GM23338 (cell line): ENCODE measurements at regions not wholly inside any gene's neighbourhood (a gene's known extent, or its start where the extent isn't known, plus 50 kb on each side); places are given as distances from the start of the nearest gene placed in this dataset.

Source experiments
- ATAC-seq: fragments of 200-7000 bp; cut with Tn5 transposase; 3 replicates; pipeline ENCODE4 v1.9.1; 2020
- DNase-seq: peaks from one replicate; pipeline ENCODE4 v3.0.0-alpha.2; 2015; ENCODE audit warnings: low spot score
- H2AFZ ChIP-seq: fragments of 200-600 bp; sonication (generic); 2 replicates; pipeline ENCODE4 v1.8.0; 2016; ENCODE audit warnings: antibody characterized with exemption, mild to moderate bottlenecking, moderate library complexity
- H3F3A ChIP-seq: fragments of 200-600 bp; sonication (generic); replicated peaks from 2 replicates; pipeline ENCODE4 v1.8.0; 2017; ENCODE audit warnings: antibody characterized with exemption, mixed run types, low read depth
- H3K27ac ChIP-seq: fragments of 200-600 bp; sonication (generic); 2 replicates; pipeline ENCODE4 v1.6.1; 2016; ENCODE audit warnings: low read depth
- H3K27me3 ChIP-seq: fragments of 200-600 bp; sonication (generic); 2 replicates; pipeline ENCODE4 v1.8.0; 2016; ENCODE audit warnings: mild to moderate bottlenecking, mixed run types, moderate library complexity; ENCODE audit not compliant: insufficient read depth
- H3K36me3 ChIP-seq: fragments of 200-600 bp; sonication (generic); 2 replicates; pipeline ENCODE4 v1.8.0; 2016; ENCODE audit warnings: mild to moderate bottlenecking; ENCODE audit not compliant: insufficient read depth
- H3K4me1 ChIP-seq: fragments of 200-600 bp; sonication (generic); 2 replicates; pipeline ENCODE4 v1.8.0; 2016; ENCODE audit warnings: mild to moderate bottlenecking, moderate library complexity; ENCODE audit not compliant: insufficient read depth
- H3K4me2 ChIP-seq: fragments of 200-600 bp; sonication (generic); 2 replicates; pipeline ENCODE4 v1.7.1; 2017; ENCODE audit warnings: mixed run types
- H3K4me3 ChIP-seq: fragments of 200-600 bp; sonication (generic); 2 replicates; pipeline ENCODE4 v1.6.1; 2016; ENCODE audit warnings: mixed run types
- H3K79me2 ChIP-seq: fragments of 200-600 bp; sonication (generic); replicated peaks from 2 replicates; pipeline ENCODE4 v1.8.0; 2017; ENCODE audit warnings: mild to moderate bottlenecking; ENCODE audit not compliant: insufficient read depth
- H3K9me2 ChIP-seq: fragments of 200-600 bp; sonication (generic); 2 replicates; pipeline ENCODE4 v1.8.0; 2017; ENCODE audit not compliant: insufficient read depth
- H4K20me1 ChIP-seq: fragments of 200-600 bp; sonication (generic); replicated peaks from 2 replicates; pipeline ENCODE4 v1.8.0; 2017; ENCODE audit warnings: mild to moderate bottlenecking; ENCODE audit not compliant: insufficient read depth
- H3K27ac Mint-ChIP-seq: 2 replicates; pipeline ENCODE4 v1.8.0; 2020; ENCODE audit warnings: inconsistent platforms, mild to moderate bottlenecking, moderate library complexity, mixed read lengths
- H3K27me3 Mint-ChIP-seq: 3 replicates; pipeline ENCODE4 v1.8.0; 2022; ENCODE audit warnings: low read depth, mild to moderate bottlenecking, moderate library complexity, mixed read lengths, inconsistent platforms; ENCODE audit not compliant: insufficient read depth, poor library complexity
- H3K36me3 Mint-ChIP-seq: 3 replicates; pipeline ENCODE4 v1.8.0; 2021; ENCODE audit warnings: low read depth, mild to moderate bottlenecking, inconsistent platforms, moderate library complexity, mixed read lengths
- H3K4me1 Mint-ChIP-seq: 3 replicates; pipeline ENCODE4 v1.8.0; 2020; ENCODE audit warnings: mild to moderate bottlenecking, inconsistent platforms, mixed read lengths
- H3K4me3 Mint-ChIP-seq: 3 replicates; pipeline ENCODE4 v1.8.0; 2021; ENCODE audit warnings: moderate library complexity, mild to moderate bottlenecking, inconsistent platforms, mixed read lengths
- H3K9me3 Mint-ChIP-seq: 3 replicates; pipeline ENCODE4 v1.8.0; 2020; ENCODE audit warnings: moderate library complexity, mild to moderate bottlenecking, inconsistent platforms, mixed read lengths
- CREB1 ChIP-seq: fragments of 250-450 bp; sonication (Bioruptor Pico); IDR thresholded peaks from 2 replicates; pipeline ENCODE4 v1.5.0; 2020; ENCODE audit warnings: low read depth, mild to moderate bottlenecking, moderate library complexity
- ETS1 ChIP-seq: IDR thresholded peaks from 2 replicates; pipeline ENCODE4 v1.6.1; 2016; ENCODE audit warnings: antibody characterized with exemption
- JUNB ChIP-seq: IDR thresholded peaks from one replicate; pipeline ENCODE4 v1.6.1; 2016; ENCODE audit warnings: antibody characterized with exemption; ENCODE audit not compliant: unreplicated experiment
- NANOG ChIP-seq: IDR thresholded peaks from 2 replicates; pipeline ENCODE4 v1.6.1; 2016; ENCODE audit warnings: antibody characterized with exemption, borderline replicate concordance
- POLR2AphosphoS5 ChIP-seq: IDR thresholded peaks from 2 replicates; pipeline ENCODE4 v1.6.1; 2016; ENCODE audit warnings: antibody characterized with exemption, low read depth
- ZNF331 ChIP-seq: fragments of 250-450 bp; sonication (Bioruptor Pico); IDR thresholded peaks from 2 replicates; pipeline ENCODE4 v1.5.0; 2020; ENCODE audit warnings: low read depth, mild to moderate bottlenecking, moderate library complexity
- TF ChIP-seq, protein P1 (sequence below): fragments of 250-450 bp; sonication (Bioruptor Pico); IDR thresholded peaks from 2 replicates; pipeline ENCODE4 v1.5.0; 2020; ENCODE audit warnings: mild to moderate bottlenecking, moderate library complexity

GRCh38 chr4:3713817-3714641, 52.2 kb upstream of the ADRA2C start:
- TF ChIP-seq ETS1, result no peak
- TF ChIP-seq, protein P1, sequence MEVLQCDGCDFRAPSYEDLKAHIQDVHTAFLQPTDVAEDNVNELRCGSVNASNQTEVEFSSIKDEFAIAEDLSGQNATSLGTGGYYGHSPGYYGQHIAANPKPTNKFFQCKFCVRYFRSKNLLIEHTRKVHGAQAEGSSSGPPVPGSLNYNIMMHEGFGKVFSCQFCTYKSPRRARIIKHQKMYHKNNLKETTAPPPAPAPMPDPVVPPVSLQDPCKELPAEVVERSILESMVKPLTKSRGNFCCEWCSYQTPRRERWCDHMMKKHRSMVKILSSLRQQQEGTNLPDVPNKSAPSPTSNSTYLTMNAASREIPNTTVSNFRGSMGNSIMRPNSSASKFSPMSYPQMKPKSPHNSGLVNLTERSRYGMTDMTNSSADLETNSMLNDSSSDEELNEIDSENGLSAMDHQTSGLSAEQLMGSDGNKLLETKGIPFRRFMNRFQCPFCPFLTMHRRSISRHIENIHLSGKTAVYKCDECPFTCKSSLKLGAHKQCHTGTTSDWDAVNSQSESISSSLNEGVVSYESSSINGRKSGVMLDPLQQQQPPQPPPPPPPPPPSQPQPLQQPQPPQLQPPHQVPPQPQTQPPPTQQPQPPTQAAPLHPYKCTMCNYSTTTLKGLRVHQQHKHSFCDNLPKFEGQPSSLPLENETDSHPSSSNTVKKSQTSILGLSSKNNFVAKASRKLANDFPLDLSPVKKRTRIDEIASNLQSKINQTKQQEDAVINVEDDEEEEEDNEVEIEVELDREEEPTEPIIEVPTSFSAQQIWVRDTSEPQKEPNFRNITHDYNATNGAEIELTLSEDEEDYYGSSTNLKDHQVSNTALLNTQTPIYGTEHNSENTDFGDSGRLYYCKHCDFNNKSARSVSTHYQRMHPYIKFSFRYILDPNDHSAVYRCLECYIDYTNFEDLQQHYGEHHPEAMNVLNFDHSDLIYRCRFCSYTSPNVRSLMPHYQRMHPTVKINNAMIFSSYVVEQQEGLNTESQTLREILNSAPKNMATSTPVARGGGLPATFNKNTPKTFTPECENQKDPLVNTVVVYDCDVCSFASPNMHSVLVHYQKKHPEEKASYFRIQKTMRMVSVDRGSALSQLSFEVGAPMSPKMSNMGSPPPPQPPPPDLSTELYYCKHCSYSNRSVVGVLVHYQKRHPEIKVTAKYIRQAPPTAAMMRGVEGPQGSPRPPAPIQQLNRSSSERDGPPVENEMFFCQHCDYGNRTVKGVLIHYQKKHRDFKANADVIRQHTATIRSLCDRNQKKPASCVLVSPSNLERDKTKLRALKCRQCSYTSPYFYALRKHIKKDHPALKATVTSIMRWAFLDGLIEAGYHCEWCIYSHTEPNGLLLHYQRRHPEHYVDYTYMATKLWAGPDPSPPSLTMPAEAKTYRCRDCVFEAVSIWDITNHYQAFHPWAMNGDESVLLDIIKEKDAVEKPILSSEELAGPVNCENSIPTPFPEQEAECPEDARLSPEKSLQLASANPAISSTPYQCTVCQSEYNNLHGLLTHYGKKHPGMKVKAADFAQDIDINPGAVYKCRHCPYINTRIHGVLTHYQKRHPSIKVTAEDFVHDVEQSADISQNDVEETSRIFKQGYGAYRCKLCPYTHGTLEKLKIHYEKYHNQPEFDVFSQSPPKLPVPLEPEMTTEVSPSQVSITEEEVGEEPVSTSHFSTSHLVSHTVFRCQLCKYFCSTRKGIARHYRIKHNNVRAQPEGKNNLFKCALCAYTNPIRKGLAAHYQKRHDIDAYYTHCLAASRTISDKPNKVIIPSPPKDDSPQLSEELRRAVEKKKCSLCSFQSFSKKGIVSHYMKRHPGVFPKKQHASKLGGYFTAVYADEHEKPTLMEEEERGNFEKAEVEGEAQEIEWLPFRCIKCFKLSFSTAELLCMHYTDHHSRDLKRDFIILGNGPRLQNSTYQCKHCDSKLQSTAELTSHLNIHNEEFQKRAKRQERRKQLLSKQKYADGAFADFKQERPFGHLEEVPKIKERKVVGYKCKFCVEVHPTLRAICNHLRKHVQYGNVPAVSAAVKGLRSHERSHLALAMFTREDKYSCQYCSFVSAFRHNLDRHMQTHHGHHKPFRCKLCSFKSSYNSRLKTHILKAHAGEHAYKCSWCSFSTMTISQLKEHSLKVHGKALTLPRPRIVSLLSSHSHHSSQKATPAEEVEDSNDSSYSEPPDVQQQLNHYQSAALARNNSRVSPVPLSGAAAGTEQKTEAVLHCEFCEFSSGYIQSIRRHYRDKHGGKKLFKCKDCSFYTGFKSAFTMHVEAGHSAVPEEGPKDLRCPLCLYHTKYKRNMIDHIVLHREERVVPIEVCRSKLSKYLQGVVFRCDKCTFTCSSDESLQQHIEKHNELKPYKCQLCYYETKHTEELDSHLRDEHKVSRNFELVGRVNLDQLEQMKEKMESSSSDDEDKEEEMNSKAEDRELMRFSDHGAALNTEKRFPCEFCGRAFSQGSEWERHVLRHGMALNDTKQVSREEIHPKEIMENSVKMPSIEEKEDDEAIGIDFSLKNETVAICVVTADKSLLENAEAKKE, result no peak
- no peak for TF ChIP-seq JUNB
- TF ChIP-seq CREB1 (CRISPR knock-in tag), result no peak
- TF ChIP-seq NANOG, result no peak
- TF ChIP-seq POLR2AphosphoS5, result no peak
- TF ChIP-seq ZNF331 (CRISPR knock-in tag), result no peak
- no peaks in the 10 kb centered on the region for H3K79me2 ChIP-seq

More at GRCh38 chr4:3713817-3714641, 52.2 kb upstream of the ADRA2C start:
- H3K4me1 ChIP-seq, result no peaks in the 10 kb centered on the region
- H3K9me2 ChIP-seq, result no peaks in the 10 kb centered on the region
- H3K4me2 ChIP-seq, result no peak overlapping the region
- no peak overlapping the region for H3K4me3 Mint-ChIP-seq
- H3K36me3 ChIP-seq, result no peaks in the 10 kb centered on the region
- DNase-seq, result no peak
- H3K27ac Mint-ChIP-seq, result no peak overlapping the region
- ATAC-seq, result no peak
- no peaks in the 10 kb centered on the region for H3F3A ChIP-seq
- peaks cover 2% of the 10 kb centered on the region; the same call in 1 of the 3 replicates for H3K4me1 Mint-ChIP-seq
- peaks cover 12% of the 10 kb centered on the region for H3K27me3 Mint-ChIP-seq
- peaks cover 3% of the 10 kb centered on the region; the same call in 2 of the 3 replicates for H3K36me3 Mint-ChIP-seq
- no peak overlapping the region for H3K27ac ChIP-seq
- no peak overlapping the region for H2AFZ ChIP-seq
- peaks cover 4% of the 10 kb centered on the region for H3K9me3 Mint-ChIP-seq
- H3K4me3 ChIP-seq, result no peak overlapping the region
- no peaks in the 10 kb centered on the region for H4K20me1 ChIP-seq
- H3K27me3 ChIP-seq, result no peaks in the 10 kb centered on the region
